RPMI7951 (cell line): ENCODE measurements at regions not wholly inside any gene's neighbourhood (a gene's known extent, or its start where the extent isn't known, plus 50 kb on each side); places are given as distances from the start of the nearest gene placed in this dataset.
A peak's percentile ranks its signal among the peaks of the same experiment; 100 is the strongest.

ENCODE experiments used
- DNase-seq: peaks from one replicate; pipeline ENCODE4 v3.0.0-alpha.2; 2012; ENCODE audit warnings: low read depth

DNA sequence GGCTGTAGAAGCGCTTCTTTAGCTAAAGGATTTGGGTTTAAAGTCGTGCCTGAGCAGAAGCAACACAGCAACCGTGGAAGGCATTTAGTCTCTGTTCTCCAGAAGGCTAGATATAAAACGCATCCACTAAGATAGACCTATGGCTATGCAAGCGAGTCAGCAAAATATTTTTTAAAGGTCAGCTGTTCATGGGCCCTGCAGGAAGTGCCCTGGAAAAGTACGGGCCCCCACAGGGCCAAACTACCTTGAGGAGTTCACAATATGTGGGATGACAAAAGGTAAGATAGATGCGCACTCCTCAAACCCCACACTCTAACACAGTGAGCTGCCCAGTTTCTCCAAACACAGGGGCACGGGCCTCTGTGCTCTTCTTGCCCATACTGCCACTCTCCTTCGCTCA, 261.6 kb downstream of the VPS13C start:
- no peak for DNase-seq

DNA sequence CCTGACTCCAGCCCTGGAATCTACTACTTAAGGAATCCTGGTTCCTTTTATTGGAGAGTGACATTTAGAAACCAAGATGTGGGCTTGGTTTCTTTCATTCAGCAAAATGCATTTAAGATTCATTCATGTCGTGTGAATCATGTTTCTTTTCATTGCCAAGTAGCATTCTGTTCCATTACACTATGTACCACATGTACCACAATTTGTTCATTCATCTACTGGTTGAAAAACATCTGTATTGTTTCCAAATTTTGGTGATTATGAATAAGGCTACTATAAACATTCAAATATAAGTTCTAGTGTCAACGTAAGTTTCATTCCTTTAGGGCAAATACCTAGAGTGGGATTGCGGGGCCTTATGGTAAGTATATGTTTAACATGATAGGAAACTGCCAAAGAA, 264.2 kb downstream of the VPS13C start:
- DNase-seq: peak; percentile 45

DNA sequence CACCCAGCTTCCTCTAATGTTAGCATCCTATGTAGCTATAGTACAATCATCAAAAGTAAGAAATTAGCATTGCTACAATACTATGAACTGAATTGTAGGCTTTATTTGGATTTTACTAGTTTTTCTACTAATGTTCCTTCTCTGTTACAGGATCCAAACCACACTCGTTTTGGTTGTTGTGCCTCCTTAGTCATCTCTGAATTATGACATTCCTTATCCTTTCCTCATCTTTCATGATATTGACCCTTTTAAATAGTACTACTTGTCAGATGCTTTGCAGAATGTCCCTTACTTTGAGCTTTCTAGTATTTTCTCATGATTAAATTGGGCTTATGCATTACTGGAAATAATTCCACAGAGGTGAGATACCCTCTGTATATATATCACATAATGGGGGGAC, 265.4 kb downstream of the VPS13C start:
- peak; percentile 14 for DNase-seq

DNA sequence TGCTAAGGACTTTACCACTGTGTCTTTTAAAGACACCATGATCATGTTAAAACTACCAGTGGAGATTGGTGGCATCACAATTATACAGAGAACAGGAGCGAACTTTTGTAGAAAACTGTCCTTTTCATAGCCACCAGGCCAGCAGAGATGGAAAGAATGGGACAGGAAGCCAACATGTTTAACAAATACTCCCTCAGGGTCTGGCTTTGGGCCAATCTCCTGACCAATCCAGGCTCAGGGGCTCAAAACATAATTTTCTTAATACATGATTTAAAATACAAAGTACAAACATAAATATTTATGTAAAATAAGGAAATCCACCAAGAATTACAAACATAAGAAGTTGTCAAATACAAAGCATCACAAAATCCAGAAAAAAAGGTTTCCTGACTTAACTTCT, 266.0 kb downstream of the VPS13C start:
- peak; percentile 16 for DNase-seq

DNA sequence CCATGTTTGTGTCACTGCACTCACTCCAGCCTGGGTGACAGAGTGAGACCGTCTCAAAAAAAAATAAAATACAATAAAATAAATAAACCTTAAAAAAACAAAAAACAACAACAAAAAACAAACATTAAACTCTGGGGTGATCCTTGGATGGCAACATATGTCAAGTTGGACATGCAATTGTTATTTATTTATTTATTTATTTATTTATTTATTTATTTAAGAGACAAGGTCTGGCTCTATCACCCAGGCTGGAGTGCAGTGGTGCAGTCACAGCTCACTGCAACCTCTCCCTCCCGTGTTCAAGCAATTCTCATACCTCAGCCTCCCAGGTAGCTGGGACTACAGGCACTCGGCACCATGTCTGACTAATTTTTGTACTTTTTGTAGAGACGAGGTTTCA, 275.5 kb downstream of the VPS13C start:
- DNase-seq: no peak

DNA sequence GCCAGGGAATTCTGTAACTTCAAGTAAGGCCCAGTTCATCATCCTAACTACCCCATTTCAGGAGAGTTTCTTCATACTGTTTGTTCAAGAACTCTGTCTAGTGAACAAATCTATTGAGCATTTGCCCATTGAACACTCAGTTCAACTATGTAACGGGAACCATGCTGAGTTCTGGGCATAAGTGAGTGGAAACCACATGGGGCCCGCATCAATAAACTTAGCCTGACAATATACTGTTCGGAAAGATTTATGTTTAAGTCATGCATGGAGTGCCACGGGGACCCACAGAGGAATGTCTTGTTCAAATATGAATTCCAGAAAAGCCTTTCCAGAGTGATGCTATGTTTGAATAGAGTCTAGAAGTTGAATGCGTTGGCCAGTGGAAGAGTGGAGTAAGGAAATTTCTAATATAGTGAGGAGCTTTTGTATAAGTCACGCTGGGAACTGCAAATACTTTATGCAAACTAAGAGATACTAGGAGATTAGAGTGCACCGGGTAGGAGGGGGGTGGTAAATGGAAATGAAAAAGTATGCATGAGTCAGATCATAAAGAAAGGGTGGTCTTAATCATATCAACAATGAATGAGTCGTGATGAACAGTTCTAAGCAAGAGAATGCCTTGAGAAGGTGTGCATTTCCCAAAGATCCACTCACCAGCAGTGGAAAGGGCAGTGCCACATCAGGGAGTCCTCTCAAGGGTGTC, 279.8 kb downstream of the VPS13C start:
- no peak for DNase-seq

DNA sequence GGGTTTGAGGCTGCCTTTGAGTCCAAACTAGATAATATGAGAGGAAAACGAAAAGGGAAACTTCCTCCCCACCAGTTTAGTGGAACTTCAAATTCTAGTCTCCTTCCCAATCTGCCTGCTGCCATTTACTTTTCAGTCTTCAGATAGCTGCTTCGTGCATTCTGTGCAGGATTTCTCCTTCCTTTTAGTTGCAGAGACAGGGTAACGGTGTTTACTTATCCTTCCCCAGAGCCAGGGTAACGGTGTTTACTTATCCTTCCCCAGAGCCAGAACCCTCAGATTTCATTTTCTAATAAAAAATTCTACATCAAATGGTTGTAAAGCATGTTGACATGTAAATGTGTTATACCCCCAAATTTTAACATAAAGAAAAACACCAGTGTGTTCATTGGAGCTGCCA, 282.6 kb downstream of the VPS13C start:
- no peak for DNase-seq

DNA sequence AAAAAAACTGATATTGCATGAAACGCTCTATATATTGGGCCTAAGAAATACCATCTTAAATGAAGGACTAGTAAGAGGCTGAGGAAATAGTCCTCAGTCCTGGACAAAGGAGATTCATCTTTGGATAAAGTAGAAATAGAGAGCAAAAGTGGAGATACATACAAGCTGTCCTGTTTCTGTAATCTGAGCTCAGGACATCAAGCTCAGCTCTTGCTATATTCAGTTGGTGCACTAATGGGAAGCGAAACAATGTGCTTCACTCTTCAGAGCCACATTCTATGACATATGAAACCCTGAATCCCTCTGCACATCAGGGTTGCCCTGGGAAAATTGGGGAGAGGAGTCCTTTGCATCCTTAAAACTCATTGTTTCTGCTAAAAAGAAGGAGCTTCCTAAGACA, 290.7 kb downstream of the VPS13C start:
- DNase-seq: no peak

DNA sequence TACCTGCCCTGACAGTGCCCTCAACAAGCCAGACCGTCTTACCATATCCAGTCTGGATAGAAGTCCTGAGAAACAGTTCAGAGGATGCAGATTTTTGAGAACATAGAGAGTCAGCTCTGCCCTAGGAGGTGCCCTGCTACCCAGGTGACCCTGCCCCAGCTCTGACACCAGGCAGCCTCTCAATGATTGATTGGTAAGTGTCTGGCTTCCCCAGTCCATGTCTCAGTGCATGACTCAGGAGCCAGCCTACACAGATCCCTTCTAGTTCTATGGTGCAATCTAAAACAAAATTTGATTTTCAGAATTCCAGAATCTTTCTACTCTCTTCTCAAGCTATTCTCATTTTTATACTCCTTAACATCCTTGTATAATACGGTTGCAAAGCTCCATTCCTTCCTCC, 292.1 kb downstream of the VPS13C start:
- no peak for DNase-seq

DNA sequence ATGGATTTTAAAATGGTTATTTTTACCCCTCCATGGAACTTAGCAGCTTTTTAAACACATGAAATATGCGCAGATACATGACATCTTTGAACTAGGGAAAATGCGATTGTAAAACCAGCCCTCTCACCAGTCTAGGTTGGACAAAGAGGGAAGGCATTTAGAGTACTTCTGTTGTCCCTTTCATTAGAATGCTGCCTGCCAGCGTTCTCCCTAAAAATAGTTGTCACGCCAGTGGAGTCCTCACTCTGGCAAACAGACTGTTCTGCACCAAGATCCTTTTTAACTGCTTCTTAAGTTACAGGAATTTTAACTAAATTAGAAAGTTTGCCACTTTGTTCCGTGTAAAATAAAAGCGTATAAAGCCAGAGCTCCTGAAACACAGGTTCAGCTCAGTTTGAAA, 295.3 kb downstream of the VPS13C start:
- DNase-seq: no peak

DNA sequence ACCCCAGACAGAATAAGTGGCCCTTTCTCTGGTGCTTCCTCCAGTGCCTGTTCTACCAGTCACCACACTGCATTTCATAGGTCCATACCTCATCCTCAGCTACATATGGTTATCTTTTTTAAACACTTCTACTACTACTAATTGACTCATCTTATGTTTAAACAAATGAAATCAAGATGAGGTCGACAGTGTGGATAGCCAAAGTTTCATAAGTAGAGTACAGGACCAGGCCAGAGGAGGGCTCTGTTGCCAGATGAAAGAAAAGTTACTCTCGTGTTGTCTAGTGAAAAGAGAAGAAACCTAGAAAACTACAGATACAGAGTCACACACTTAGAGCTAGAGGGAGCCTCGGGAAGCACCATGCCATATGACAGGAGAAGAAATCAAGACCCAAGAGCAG, 296.1 kb downstream of the VPS13C start:
- DNase-seq: no peak

DNA sequence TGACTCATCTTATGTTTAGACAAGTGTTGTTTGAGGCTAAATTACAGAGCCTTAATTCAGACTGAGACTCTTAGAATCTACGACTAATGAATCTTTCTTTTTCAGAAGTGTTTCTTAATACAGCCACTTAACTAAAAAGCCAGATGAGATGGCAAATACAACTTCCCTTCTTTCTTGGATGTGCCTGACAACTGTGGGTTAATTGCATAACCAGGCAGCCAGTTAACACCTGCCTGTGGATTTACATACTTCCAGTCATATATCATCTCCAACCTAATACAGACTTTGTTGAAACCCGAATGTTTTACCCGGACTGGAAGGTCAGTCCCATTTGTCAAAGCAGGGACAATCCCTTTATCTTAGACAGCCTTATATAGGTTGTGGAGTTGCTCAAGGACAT, 297.6 kb downstream of the VPS13C start:
- no peak for DNase-seq

DNA sequence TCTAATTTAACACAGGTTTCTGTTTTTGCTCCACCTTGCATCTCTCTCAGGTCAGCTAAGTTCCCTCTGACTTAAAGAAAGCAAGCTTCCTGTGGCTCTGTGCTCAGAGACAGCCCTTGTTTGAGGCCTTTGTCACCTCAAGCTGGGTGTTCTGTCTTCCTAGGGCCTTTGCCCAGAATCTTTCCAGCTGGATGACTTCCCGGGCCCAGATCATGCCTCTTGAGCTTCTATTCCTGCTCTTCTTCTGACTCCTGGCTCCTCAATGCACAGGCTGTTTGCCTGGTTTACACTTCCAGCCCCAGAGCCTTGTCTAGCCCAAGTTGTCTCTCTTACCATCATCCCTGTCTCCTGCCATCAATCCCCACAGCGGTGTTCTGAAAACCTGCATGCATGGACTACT, 300.6 kb downstream of the VPS13C start:
- no peak for DNase-seq

DNA sequence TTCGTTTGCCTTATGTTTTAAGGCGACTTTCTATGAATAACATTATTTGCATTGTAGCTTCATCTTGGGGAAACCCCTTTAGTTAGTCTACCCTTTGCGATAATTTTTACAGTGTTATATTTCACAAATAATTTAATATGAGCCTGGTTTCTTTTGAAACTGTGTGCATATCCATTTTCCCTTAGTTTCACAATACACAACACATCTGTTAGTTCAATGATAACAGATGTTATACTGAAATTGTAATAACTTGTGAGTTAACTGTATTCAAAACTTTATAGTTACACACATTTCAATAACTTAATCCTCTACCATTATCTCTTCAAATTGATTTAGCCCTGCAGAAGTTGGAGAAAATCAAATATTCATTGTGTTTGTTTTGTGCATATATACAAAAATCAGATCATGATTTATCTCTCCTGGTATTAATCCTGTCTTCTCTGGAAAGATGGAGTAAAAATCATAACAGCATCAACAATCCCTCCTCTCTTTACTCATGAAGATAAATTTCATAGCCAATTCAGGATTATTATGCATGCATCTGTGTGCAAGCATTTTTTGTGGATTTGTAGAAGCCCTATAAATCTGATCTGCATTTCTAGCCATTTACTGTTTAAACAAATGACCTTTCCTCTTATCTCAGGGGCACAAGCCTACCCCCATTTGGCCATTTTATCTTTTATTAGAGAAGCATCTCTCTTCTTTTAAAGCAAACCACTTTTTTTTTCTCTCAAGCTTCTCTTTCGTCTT, 304.0 kb downstream of the VPS13C start:
- no peak for DNase-seq

DNA sequence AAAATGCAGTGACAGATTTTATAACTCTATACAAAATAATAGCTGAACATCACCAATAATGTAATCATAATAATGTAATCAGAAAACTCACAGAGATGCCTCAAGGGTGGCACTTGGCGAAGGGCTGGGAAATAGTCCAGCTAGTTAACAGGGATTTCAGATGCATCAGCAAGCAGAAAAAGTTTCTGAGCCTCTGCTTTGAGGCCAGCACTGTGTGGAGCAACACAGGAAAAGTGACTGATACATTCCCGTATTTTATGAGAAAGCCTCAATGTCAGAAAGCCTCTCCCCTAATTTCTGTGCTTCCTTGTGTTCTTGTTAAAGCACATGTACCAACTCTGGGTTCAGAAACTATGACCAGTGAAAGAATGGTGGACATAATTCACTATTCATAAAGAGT, 304.8 kb downstream of the VPS13C start:
- DNase-seq: no peak

DNA sequence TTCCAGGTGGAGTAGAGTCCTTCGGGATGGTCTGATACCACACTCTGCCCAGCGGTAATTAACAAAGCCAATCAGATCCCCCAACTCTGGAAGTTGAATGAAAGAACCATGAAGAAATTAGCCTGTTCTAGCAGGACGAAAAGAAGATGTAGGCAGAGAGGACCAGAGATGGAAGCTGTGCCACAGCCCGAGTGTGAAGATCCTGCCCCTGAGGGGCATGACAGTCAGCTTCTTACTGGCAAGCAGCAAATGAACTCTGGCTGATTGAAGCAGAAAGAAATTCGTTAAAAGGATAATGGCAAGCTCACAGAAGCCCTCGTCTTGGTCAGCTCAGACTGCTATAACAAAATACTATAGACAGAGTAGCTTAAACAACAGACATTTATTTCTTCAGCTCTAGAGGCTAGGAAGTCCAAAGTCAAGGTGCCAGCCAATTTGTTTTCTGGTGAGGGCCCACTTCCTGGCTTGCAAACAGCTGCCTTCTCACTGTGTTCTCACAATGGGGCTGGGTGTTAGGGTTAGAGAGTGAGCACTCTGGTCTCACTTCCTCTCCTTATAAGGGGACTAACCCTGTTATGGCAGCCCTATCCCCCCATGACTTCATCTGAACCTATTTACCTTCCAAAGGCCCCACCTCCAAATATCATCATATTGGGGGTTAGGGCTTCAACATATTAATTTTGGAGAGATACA, 307.1 kb downstream of the VPS13C start:
- DNase-seq: no peak

DNA sequence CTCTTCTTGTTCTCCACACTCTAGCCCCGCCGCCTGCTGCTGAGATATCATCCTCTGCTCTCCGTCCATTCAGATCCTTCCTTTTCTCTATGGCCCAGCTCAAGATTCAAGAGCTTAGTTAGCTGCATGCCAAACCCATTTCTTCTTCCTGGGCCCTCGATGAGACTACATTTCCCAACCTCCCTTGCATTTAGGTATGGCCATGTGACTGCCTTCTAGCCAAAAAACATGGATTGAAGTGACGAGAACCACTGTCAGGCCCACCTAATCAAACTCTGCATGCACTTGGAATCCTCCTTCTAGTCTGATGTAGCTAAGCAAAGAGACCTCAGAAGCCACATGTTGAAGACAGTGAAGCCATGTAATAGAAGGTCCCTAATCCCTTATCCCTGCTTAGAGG, 308.2 kb downstream of the VPS13C start:
- no peak for DNase-seq

DNA sequence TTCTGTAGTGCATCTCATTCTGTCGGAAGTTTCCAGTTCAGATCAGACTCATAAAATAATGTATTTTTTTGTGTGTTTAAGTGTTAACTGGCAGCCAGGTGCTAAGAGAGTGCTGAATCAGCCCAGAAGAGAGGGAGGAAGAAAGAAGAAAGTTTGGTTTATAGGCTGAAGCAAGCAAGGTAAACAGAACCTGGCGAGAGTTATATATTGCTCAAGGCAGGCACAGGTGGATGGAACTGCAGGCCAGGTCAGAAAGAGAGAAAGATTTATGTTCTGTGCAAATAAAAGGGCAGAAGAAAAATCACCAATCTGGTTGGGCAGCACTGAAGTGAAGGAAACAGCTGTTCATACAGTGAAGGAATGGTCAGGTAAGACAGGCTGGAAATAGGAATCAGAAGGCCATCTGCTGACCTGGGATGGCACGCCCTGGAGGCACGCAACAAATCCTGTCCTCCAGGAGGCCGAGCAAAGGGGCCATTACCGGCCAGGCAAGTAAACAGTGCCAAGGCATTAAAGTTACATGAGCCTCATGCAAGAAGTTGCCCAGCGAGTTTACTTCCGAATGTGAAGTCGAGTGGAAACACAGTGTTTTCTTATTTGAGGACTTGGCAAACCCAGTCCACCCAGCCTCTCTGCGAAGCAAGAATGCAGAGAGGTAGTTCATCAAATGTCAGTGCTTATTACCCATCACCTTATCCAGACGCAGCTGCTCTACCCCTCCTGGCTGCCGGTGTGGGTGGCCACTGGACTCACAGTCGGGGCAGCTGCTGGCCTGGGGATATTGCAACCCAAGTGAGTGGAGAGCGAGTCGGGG, 309.8 kb downstream of the VPS13C start:
- DNase-seq: no peak

DNA sequence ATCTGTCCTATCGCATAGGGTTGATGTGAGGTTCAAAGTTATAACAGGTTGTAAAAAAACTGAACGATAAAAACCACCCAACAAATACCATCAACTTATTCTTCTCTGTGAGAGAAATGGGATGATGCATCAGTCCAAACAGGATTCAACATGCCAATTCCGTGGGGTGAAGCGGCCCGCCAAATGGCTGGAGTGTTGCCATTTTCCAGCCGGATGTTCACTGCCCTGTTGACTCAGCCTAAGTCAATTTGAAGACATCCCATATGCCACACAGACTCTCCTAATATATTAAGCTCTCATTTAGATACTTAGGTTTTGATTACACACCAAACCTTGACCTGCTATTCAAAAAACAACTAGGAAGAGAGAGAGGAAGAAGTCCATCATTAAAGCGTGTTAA, 311.1 kb downstream of the VPS13C start:
- peak; percentile 60 for DNase-seq

DNA sequence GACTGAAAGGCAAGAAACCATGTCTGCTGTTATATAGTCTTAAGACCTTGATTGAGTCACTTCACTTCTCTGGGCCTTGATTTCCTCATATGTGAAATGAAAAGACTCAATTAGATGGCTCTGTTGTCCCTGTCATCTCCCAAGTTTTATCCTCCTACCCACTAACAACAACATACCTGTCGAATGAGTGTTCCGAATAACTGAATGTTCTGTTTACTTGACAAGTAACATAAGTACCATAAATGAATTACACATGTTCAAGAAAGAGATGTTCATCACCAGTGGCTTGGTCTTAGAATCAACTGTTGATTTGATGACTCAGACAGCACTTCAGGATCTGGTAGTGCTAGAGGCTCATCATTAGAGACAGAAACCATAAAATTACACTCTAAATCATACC, 311.7 kb downstream of the VPS13C start:
- DNase-seq: peak; percentile 39

DNA sequence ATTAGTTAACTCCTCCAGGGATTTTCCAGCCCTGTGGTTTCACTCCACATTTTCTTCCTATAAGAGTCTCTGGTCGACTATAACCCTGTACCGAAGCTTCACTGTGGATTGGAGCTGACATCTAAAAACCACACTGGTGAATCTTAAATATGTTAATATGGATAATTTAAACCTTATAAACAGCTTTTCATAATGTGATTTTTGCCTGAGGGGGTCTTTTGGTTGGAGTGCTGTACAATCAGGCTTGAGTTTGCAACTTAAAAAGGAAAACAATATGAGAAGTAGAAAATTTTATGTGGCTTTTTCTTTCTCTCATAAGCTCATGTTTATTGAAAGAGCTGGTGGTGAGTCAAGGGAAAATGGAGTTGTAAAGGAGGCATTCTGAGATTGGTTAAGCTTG, 313.7 kb downstream of the VPS13C start:
- no peak for DNase-seq

DNA sequence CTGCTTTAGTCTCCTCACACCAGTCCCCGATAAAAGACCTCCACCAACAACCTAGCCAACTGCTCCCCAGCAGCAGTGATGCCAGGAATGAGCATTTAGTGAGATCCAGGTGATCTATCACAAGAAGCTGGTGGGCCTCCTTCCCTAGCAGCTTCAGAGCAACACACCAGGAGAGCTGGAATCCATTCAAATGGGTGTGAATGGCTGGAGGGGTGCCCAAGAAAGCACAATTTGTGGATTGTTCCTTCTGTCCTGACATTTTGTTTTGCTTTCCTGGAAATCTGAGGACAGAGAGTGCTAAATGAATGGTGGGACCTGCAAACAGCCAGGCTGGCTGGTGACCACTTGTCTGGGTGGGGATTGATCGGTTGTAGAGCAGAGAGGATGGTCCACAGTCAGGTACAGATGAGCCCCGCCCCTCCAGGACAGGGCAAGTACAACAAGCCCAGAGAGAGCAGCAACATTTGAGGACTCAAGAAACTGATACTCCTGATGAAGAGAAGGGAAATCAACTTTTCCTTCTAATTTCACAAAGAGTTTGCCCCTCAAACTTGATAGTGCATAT, 316.8 kb downstream of the VPS13C start:
- DNase-seq: no peak
